ENCODE measurements at regions not wholly inside any gene's neighbourhood (a gene's known extent, or its start where the extent isn't known, plus 50 kb on each side); places are given as distances from the start of the nearest gene placed in this dataset.

GRCh38 chr3:24598695-24599470 is 104.2 kb upstream of the THRB start:
- no peak overlapping the region for H3K27ac ChIP-seq (ENCODE audit: low read depth, low read length)

GRCh38 chr3:24601066-24601939 is 106.7 kb upstream of the THRB start:
- H3K4me1 ChIP-seq (ENCODE audit: control insufficient read depth, insufficient read depth, low read length), result peaks cover 18% of the 10 kb centered on the region; the same call in 1 of the 2 replicates
- H3K27me3 ChIP-seq (ENCODE audit: control insufficient read depth, insufficient read depth, low read length), result no peaks in the 10 kb centered on the region
- H3K27ac ChIP-seq (ENCODE audit: low read depth, low read length), result no peak overlapping the region
- no peaks in the 10 kb centered on the region for H3K36me3 ChIP-seq (ENCODE audit: control insufficient read depth, insufficient read depth, low read length)
- no peaks in the 10 kb centered on the region for H3K9me3 ChIP-seq (ENCODE audit: control insufficient read depth, insufficient read depth, low read length)
- H3K4me3 ChIP-seq (ENCODE audit: low read depth, low read length), result no peak overlapping the region
- no peak overlapping the region for H3K9ac ChIP-seq (ENCODE audit: low read depth, low read length)

More at GRCh38 chr3:24598695-24599470, 104.2 kb upstream of the THRB start:
- H3K27me3 ChIP-seq (ENCODE audit: control insufficient read depth, insufficient read depth, low read length), result no peaks in the 10 kb centered on the region
- peaks cover 11% of the 10 kb centered on the region; the same call in 1 of the 2 replicates for H3K4me1 ChIP-seq (ENCODE audit: control insufficient read depth, insufficient read depth, low read length)
- H3K36me3 ChIP-seq (ENCODE audit: control insufficient read depth, insufficient read depth, low read length), result no peaks in the 10 kb centered on the region
- H3K9ac ChIP-seq (ENCODE audit: low read depth, low read length), result no peak overlapping the region
- H3K4me3 ChIP-seq (ENCODE audit: low read depth, low read length), result no peak overlapping the region
- no peaks in the 10 kb centered on the region for H3K9me3 ChIP-seq (ENCODE audit: control insufficient read depth, insufficient read depth, low read length)

GRCh38 chr3:24604215-24604614 is 109.6 kb upstream of the THRB start:
- H3K27ac ChIP-seq (ENCODE audit: low read depth, low read length), result no peak overlapping the region
- H3K4me1 ChIP-seq (ENCODE audit: control insufficient read depth, insufficient read depth, low read length), result peaks cover 8% of the 10 kb centered on the region; the same call in 1 of the 2 replicates
- H3K9me3 ChIP-seq (ENCODE audit: control insufficient read depth, insufficient read depth, low read length), result no peaks in the 10 kb centered on the region

GRCh38 chr3:24605511-24606028 is 110.9 kb upstream of the THRB start:
- no peak overlapping the region for H3K4me3 ChIP-seq (ENCODE audit: low read depth, low read length)
- no peaks in the 10 kb centered on the region for H3K36me3 ChIP-seq (ENCODE audit: control insufficient read depth, insufficient read depth, low read length)
- peaks cover 7% of the 10 kb centered on the region; the same call in 1 of the 2 replicates for H3K4me1 ChIP-seq (ENCODE audit: control insufficient read depth, insufficient read depth, low read length)
- H3K9ac ChIP-seq (ENCODE audit: low read depth, low read length), result no peak overlapping the region
- H3K27me3 ChIP-seq (ENCODE audit: control insufficient read depth, insufficient read depth, low read length), result no peaks in the 10 kb centered on the region
- no peak overlapping the region for H3K27ac ChIP-seq (ENCODE audit: low read depth, low read length)
- H3K9me3 ChIP-seq (ENCODE audit: control insufficient read depth, insufficient read depth, low read length), result no peaks in the 10 kb centered on the region

More at GRCh38 chr3:24604215-24604614, 109.6 kb upstream of the THRB start:
- H3K36me3 ChIP-seq (ENCODE audit: control insufficient read depth, insufficient read depth, low read length), result no peaks in the 10 kb centered on the region
- no peaks in the 10 kb centered on the region for H3K27me3 ChIP-seq (ENCODE audit: control insufficient read depth, insufficient read depth, low read length)
- no peak overlapping the region for H3K9ac ChIP-seq (ENCODE audit: low read depth, low read length)
- no peak overlapping the region for H3K4me3 ChIP-seq (ENCODE audit: low read depth, low read length)

DNA sequence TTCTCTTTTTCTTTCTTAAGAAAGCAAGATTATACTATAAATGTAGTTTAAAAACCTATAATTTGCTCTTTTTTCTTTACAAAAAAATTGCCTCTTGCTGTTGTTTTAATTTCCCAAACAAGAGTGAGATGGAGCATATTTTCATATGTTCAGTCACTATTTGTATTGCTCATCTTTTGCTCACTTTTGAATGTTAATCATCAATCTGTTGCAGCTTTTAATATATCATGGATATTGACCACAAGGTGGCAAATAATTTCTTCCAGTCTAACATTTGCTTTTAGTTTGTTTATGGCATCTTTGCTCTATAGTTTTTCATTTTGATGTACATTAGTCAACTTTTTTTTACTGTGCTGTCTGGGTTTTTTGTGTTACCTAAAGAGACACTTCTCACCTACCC is 112.6 kb upstream of the THRB start:
- Histone ChIP-seq H3K9me3 (ENCODE audit: control insufficient read depth, insufficient read depth, low read length) (no peaks in the 10 kb centered on the region), H3K4me3 (ENCODE audit: low read depth, low read length) (no peak overlapping the region), H3K4me1 (ENCODE audit: control insufficient read depth, insufficient read depth, low read length) (peaks cover 7% of the 10 kb centered on the region; the same call in 1 of the 2 replicates), H3K36me3 (ENCODE audit: control insufficient read depth, insufficient read depth, low read length) (no peaks in the 10 kb centered on the region), H3K27me3 (ENCODE audit: control insufficient read depth, insufficient read depth, low read length) (no peaks in the 10 kb centered on the region), H3K9ac (ENCODE audit: low read depth, low read length) (no peak overlapping the region), H3K27ac (ENCODE audit: low read depth, low read length) (no peak overlapping the region)

GRCh38 chr3:24608701-24609390 is 114.2 kb upstream of the THRB start:
- Histone ChIP-seq H3K27ac (ENCODE audit: low read depth, low read length) (no peak overlapping the region), H3K4me1 (ENCODE audit: control insufficient read depth, insufficient read depth, low read length) (peaks cover 7% of the 10 kb centered on the region; the same call in 1 of the 2 replicates), H3K9ac (ENCODE audit: low read depth, low read length) (no peak overlapping the region), H3K4me3 (ENCODE audit: low read depth, low read length) (no peak overlapping the region), H3K27me3 (ENCODE audit: control insufficient read depth, insufficient read depth, low read length) (no peaks in the 10 kb centered on the region), H3K36me3 (ENCODE audit: control insufficient read depth, insufficient read depth, low read length) (no peaks in the 10 kb centered on the region), H3K9me3 (ENCODE audit: control insufficient read depth, insufficient read depth, low read length) (no peaks in the 10 kb centered on the region)

- Histone ChIP-seq H3K9me3 (ENCODE audit: control insufficient read depth, insufficient read depth, low read length) (no peaks in the 10 kb centered on the region), H3K4me1 (ENCODE audit: control insufficient read depth, insufficient read depth, low read length) (no peaks in the 10 kb centered on the region), H3K9ac (ENCODE audit: low read depth, low read length) (no peak overlapping the region)
Measured at GRCh38 chr3:24614359-24614758, 119.7 kb upstream of the THRB start.

DNA sequence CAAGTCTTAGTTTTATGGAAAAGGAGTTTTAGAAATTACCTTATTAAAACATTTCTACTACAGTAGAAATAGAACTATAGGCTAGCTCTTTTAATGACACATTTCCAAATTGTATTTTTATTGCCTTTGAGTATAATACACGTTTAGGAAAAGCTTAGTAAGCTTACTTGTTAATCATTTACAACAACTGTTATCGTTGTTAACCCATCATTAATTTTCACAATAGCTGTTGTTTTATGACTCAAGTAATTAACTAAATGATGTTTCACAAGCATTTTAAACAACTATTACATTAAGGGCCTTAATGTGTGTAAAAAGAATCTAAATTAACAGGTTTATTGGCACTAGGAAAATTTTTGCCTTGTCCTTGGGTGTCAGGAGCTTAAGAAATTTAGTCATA is 120.5 kb upstream of the THRB start:
- Histone ChIP-seq H3K27ac (ENCODE audit: low read depth, low read length) (no peak overlapping the region), H3K27me3 (ENCODE audit: control insufficient read depth, insufficient read depth, low read length) (no peaks in the 10 kb centered on the region)

More at GRCh38 chr3:24614359-24614758, 119.7 kb upstream of the THRB start:
- H3K27me3 ChIP-seq (ENCODE audit: control insufficient read depth, insufficient read depth, low read length), result no peaks in the 10 kb centered on the region
- H3K36me3 ChIP-seq (ENCODE audit: control insufficient read depth, insufficient read depth, low read length), result no peaks in the 10 kb centered on the region
- H3K27ac ChIP-seq (ENCODE audit: low read depth, low read length), result no peak overlapping the region
- H3K4me3 ChIP-seq (ENCODE audit: low read depth, low read length), result no peak overlapping the region

GRCh38 chr3:24616110-24616829 is 121.6 kb upstream of the THRB start:
- Histone ChIP-seq H3K9ac (ENCODE audit: low read depth, low read length) (no peak overlapping the region), H3K27ac (ENCODE audit: low read depth, low read length) (no peak overlapping the region), H3K36me3 (ENCODE audit: control insufficient read depth, insufficient read depth, low read length) (no peaks in the 10 kb centered on the region), H3K4me3 (ENCODE audit: low read depth, low read length) (no peak overlapping the region), H3K4me1 (ENCODE audit: control insufficient read depth, insufficient read depth, low read length) (no peaks in the 10 kb centered on the region), H3K9me3 (ENCODE audit: control insufficient read depth, insufficient read depth, low read length) (no peaks in the 10 kb centered on the region), H3K27me3 (ENCODE audit: control insufficient read depth, insufficient read depth, low read length) (no peaks in the 10 kb centered on the region)

More for the DNA sequence above, 120.5 kb upstream of the THRB start:
- H3K9me3 ChIP-seq (ENCODE audit: control insufficient read depth, insufficient read depth, low read length), result no peaks in the 10 kb centered on the region
- H3K4me1 ChIP-seq (ENCODE audit: control insufficient read depth, insufficient read depth, low read length), result no peaks in the 10 kb centered on the region
- no peaks in the 10 kb centered on the region for H3K36me3 ChIP-seq (ENCODE audit: control insufficient read depth, insufficient read depth, low read length)
- no peak overlapping the region for H3K4me3 ChIP-seq (ENCODE audit: low read depth, low read length)
- no peak overlapping the region for H3K9ac ChIP-seq (ENCODE audit: low read depth, low read length)

- H3K4me1 ChIP-seq (ENCODE audit: control insufficient read depth, insufficient read depth, low read length), result peaks cover 12% of the 10 kb centered on the region; the same call in 1 of the 2 replicates
- H3K9ac ChIP-seq (ENCODE audit: low read depth, low read length), result no peak overlapping the region
- H3K36me3 ChIP-seq (ENCODE audit: control insufficient read depth, insufficient read depth, low read length), result no peaks in the 10 kb centered on the region
- H3K27ac ChIP-seq (ENCODE audit: low read depth, low read length), result no peak overlapping the region
- H3K4me3 ChIP-seq (ENCODE audit: low read depth, low read length), result no peak overlapping the region
- H3K27me3 ChIP-seq (ENCODE audit: control insufficient read depth, insufficient read depth, low read length), result no peaks in the 10 kb centered on the region
- H3K9me3 ChIP-seq (ENCODE audit: control insufficient read depth, insufficient read depth, low read length), result peaks cover 9% of the 10 kb centered on the region; the same call in 1 of the 2 replicates
Measured at GRCh38 chr3:24622138-24622537, 127.5 kb upstream of the THRB start.
